Neural progenitor cell (in vitro differentiated cells): ENCODE measurements at regions not wholly inside any gene's neighbourhood (a gene's known extent, or its start where the extent isn't known, plus 50 kb on each side); places are given as distances from the start of the nearest gene placed in this dataset.

Source experiments
- EZH2 ChIP-seq: fragments of 200-600 bp; sonication (generic); IDR thresholded peaks from 2 replicates; pipeline ENCODE4 v1.6.1; 2017; ENCODE audit warnings: antibody characterized with exemption, mild to moderate bottlenecking, moderate library complexity
- EZH2phosphoT487 ChIP-seq: fragments of 200-600 bp; sonication (generic); IDR thresholded peaks from 2 replicates; pipeline ENCODE4 v1.6.1; 2017; ENCODE audit warnings: antibody characterized with exemption
- TF ChIP-seq, protein P1 (sequence below): fragments of 200-600 bp; sonication (generic); IDR thresholded peaks from 2 replicates; pipeline ENCODE4 v1.5.1; 2017; ENCODE audit warnings: antibody characterized with exemption, mild to moderate bottlenecking

DNA sequence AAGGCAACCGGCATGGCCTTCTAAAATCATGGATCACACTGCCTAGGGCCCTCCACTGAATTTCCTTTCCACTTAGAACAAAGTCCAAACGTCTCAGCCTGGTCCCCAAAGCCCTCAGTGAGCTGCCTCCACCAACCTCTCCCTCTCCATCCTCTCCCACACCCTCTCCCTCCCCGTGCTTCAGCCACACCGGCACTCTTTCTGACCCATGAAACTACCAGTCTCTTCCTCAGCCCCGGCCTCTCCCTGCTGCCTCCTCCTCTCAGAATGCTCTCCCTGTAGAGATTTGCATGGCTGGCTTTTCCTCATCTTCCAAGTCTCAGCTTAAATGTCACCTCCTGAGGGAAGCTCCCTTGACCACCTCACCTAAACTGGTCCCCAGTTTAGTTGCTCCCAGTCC, 219.0 kb upstream of the ZMIZ1 start:
- TF ChIP-seq EZH2: no peak
- TF ChIP-seq, protein P1, sequence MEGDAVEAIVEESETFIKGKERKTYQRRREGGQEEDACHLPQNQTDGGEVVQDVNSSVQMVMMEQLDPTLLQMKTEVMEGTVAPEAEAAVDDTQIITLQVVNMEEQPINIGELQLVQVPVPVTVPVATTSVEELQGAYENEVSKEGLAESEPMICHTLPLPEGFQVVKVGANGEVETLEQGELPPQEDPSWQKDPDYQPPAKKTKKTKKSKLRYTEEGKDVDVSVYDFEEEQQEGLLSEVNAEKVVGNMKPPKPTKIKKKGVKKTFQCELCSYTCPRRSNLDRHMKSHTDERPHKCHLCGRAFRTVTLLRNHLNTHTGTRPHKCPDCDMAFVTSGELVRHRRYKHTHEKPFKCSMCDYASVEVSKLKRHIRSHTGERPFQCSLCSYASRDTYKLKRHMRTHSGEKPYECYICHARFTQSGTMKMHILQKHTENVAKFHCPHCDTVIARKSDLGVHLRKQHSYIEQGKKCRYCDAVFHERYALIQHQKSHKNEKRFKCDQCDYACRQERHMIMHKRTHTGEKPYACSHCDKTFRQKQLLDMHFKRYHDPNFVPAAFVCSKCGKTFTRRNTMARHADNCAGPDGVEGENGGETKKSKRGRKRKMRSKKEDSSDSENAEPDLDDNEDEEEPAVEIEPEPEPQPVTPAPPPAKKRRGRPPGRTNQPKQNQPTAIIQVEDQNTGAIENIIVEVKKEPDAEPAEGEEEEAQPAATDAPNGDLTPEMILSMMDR: no peak
- TF ChIP-seq EZH2phosphoT487: no peak
